ENCODE measurements at regions not wholly inside any gene's neighbourhood (a gene's known extent, or its start where the extent isn't known, plus 50 kb on each side); places are given as distances from the start of the nearest gene placed in this dataset.

DNA sequence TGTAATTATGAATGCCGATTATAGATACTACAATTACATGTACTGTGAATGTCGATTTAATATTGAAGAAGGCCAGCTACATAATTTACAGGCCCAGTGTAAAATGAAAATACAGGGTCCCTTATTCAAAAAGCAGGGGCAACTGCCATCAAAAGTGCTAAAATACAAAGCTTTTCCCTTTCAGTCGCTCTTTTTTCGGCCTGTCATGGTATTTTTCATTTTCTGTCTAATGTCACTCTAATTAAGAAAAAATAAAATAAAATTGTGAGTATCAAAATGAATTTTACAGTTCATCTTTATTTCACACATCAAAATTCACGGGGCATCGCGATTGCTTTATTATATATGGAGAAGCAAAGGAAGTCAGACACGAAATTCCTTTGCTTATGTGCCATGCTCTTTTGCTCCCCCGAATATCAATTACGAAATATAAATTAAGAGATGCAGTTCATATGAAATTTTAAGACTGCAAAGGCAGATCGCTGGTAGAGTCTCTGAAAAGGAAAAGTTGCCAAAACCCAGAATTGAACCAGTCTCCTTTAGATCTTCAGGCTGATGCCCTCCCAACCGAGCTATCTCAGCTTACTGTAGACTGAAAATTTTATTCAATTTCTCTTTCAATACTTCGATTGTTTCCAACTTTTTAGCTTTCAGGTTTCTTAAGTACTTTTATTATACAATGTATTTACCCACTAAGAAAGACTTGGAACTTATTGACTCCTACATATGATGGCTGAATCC, 197.0 kb downstream of the TRIM27 start:
- H3K27me3 ChIP-seq (ENCODE audit: insufficient read depth, low read depth, severe bottlenecking) = peaks cover 93% of the 10 kb centered on the region
- TF ChIP-seq, protein P1, sequence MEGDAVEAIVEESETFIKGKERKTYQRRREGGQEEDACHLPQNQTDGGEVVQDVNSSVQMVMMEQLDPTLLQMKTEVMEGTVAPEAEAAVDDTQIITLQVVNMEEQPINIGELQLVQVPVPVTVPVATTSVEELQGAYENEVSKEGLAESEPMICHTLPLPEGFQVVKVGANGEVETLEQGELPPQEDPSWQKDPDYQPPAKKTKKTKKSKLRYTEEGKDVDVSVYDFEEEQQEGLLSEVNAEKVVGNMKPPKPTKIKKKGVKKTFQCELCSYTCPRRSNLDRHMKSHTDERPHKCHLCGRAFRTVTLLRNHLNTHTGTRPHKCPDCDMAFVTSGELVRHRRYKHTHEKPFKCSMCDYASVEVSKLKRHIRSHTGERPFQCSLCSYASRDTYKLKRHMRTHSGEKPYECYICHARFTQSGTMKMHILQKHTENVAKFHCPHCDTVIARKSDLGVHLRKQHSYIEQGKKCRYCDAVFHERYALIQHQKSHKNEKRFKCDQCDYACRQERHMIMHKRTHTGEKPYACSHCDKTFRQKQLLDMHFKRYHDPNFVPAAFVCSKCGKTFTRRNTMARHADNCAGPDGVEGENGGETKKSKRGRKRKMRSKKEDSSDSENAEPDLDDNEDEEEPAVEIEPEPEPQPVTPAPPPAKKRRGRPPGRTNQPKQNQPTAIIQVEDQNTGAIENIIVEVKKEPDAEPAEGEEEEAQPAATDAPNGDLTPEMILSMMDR (IDR thresholded peaks at IDR 0.05; ENCODE audit: low read depth, low read length) = no peak
- no peak for DNase-seq
- H3K9me3 ChIP-seq (ENCODE audit: severe bottlenecking) = peaks cover 8% of the 10 kb centered on the region
- H3K27ac ChIP-seq = no peak overlapping the region
- H3K4me3 ChIP-seq (ENCODE audit: low read depth, low read length) = no peak overlapping the region
- no peaks in the 10 kb centered on the region for H3K36me3 ChIP-seq

DNA sequence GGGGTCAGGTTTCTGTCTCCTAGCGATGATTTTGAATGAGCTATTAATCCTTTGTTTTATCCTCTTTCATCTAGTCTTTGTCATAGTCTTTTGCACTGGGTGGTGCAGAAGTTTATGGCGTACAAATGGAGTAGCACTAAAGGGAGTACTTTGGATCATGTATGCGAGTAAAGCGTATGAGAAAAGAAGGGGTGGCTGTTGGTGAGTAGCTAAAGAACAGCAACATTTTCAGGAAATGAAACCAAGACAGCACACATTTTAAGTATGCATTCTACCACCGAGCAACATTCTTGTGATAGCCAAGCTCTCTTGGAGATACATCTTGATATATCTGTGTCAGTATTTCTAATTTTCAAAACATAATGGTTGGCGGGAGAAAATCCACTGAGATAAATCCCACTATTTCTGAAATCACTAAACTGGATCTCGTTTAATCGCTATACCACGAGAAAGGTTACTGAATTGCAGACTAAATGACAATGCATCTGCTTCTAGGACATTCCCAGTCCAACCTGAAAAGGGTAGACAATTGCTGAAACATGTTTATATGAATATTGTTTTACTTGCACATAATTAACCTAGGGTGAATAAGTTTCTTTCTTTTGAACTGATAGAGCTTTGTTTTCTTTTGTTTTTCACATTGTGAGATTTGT, 196.1 kb downstream of the TRIM27 start:
- no peak for DNase-seq
- no peak overlapping the region for H3K4me3 ChIP-seq (ENCODE audit: low read depth, low read length)
- TF ChIP-seq, protein P1 (IDR thresholded peaks at IDR 0.05; ENCODE audit: low read depth, low read length) = no peak
- H3K27me3 ChIP-seq (ENCODE audit: insufficient read depth, low read depth, severe bottlenecking) = peaks cover 93% of the 10 kb centered on the region
- no peaks in the 10 kb centered on the region for H3K36me3 ChIP-seq
- H3K27ac ChIP-seq = no peak overlapping the region
- H3K9me3 ChIP-seq (ENCODE audit: severe bottlenecking) = peaks cover 9% of the 10 kb centered on the region

DNA sequence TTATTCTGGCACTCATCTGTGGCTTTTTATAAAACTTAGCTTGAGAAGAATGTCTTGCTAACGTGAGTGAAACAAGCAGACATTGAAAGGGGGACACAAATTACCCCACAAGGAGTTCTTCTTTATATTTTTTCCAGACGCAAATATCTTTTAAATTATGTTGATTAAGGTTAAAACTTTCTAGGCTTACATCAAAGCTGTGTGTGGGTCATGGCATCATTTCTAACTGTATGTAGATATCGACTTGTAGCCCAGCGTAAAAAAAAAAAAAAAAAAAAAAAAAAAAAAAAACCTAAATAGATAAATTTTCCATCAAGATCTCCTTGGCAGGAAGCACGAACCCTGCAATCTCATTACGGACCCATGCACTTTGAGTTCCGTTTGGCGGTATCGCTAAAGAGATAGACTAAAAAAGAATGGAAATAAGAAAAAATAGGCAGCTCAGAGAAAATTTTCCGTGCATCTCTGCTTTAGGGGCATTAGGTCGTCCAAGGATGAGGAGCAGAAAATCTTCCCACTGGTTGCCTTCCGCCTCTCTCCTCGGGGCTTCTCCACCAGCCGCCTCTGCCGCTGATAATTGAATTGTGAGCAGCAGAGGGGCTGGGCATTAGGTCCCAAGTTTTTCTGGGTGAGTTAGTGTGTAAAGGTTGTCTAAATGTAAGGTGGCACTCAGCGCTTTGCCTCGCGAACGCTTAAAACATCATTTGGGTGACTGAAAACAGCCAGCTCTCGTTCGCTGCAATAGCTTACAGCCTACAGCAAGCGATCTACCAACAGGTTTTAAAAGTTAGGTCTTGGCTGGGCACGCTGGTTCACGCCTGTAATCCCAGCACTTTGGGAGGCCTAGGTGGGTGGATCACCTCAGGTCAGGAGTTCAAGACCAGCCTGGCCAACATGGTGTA, 194.0 kb downstream of the TRIM27 start:
- no peaks in the 10 kb centered on the region for H3K36me3 ChIP-seq
- H3K27ac ChIP-seq = no peak overlapping the region
- peaks cover 24% of the 10 kb centered on the region for H3K9me3 ChIP-seq (ENCODE audit: severe bottlenecking)
- TF ChIP-seq, protein P1 (IDR thresholded peaks at IDR 0.05; ENCODE audit: low read depth, low read length) = no peak
- no peak for DNase-seq
- H3K27me3 ChIP-seq (ENCODE audit: insufficient read depth, low read depth, severe bottlenecking) = peaks cover 97% of the 10 kb centered on the region
- no peak overlapping the region for H3K4me3 ChIP-seq (ENCODE audit: low read depth, low read length)

DNA sequence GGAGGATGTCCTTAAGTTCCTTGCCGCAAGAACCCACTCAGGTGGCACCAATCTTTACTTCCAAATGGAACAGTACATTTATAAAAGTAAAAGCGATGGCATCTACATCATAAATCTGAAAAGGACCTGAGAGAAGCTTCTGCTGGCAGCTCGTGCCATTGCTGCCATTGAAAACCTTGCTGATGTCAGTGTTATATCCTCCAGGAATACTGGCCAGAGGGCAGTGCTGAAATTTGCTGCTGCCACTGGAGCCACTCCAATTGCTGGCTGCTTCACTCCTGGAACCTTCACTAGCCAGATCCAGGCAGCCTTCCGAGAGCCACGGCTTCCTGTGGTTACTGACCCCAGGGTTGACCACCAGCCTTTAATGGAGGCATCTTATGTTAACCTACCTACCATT, 191.7 kb downstream of the TRIM27 start:
- Histone ChIP-seq H3K9me3 (ENCODE audit: severe bottlenecking) (peaks cover 38% of the 10 kb centered on the region), H3K27me3 (ENCODE audit: insufficient read depth, low read depth, severe bottlenecking) (peaks cover 99% of the 10 kb centered on the region), H3K27ac (no peak overlapping the region), H3K36me3 (no peaks in the 10 kb centered on the region), H3K4me3 (ENCODE audit: low read depth, low read length) (no peak overlapping the region)
- no peak for DNase-seq
- TF ChIP-seq, protein P1 (IDR thresholded peaks at IDR 0.05; ENCODE audit: low read depth, low read length) = no peak

DNA sequence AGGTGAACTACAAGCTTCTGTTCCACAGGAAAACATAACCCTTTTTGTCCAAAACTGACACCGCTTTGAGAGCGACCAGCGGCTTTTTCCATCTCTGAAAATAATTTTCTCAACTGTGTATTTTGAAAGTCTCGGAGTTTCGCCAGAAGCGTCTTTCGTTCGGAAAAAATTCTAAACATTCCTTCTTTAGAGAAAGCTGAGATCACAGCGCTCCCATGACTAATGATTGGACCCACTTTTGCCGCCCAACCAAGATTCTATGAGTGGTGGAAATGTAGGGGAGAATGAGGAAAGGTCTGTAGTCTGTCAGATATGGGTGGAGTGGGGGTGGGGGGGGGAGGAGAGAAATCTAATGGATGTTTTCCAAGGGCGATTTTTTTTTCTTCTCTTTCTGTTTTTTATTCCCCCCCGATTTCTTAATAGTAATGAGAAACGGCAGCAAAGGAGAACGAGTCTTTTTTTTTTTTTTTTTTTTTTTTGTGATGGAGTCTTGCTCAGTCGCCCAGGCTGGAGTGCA, 189.3 kb downstream of the TRIM27 start:
- H3K4me3 ChIP-seq (ENCODE audit: low read depth, low read length) = no peak overlapping the region
- no peaks in the 10 kb centered on the region for H3K36me3 ChIP-seq
- H3K27me3 ChIP-seq (ENCODE audit: insufficient read depth, low read depth, severe bottlenecking) = peaks cover 99% of the 10 kb centered on the region
- TF ChIP-seq, protein P1 (IDR thresholded peaks at IDR 0.05; ENCODE audit: low read depth, low read length) = no peak
- no peak for DNase-seq
- H3K9me3 ChIP-seq (ENCODE audit: severe bottlenecking) = peaks cover 60% of the 10 kb centered on the region
- no peak overlapping the region for H3K27ac ChIP-seq
